Mucosa of descending colon (tissue), 3 donors: ENCODE measurements at regions not wholly inside any gene's neighbourhood (a gene's known extent, or its start where the extent isn't known, plus 50 kb on each side); places are given as distances from the start of the nearest gene placed in this dataset.

Source experiments
- ATAC-seq: fragments of 200-7000 bp; cut with Tn5 transposase; one replicate; pipeline ENCODE4 v1.9.1; 2020; ENCODE audit warnings: mild to moderate bottlenecking, moderate library complexity
- DNase-seq, 3 donors: peaks; one replicate each; pipeline ENCODE4 v3.0.0-alpha.2; 2020
- H3K36me3 ChIP-seq: fragments of 200-600 bp; one replicate; pipeline ENCODE4 v1.8.0; 2021; ENCODE audit warnings: low read depth, mild to moderate bottlenecking
- H3K4me1 ChIP-seq: fragments of 200-600 bp; one replicate; pipeline ENCODE4 v1.8.0; 2021; ENCODE audit warnings: low read depth, mild to moderate bottlenecking
- H3K4me3 ChIP-seq: fragments of 200-600 bp; one replicate; pipeline ENCODE4 v1.8.0; 2021; ENCODE audit warnings: mild to moderate bottlenecking
- H3K9me3 ChIP-seq: fragments of 200-600 bp; one replicate; pipeline ENCODE4 v1.8.0; 2021; ENCODE audit warnings: mild to moderate bottlenecking
- CTCF ChIP-seq: fragments of 200-600 bp; IDR thresholded peaks from one replicate; pipeline ENCODE4 v1.8.0; 2022; ENCODE audit warnings: antibody characterized with exemption, mild to moderate bottlenecking
- intact Hi-C, 2 donors: fragments of 100-400 bp; cut with DNase I in 1 of 2; cut with micrococcal nuclease in 1 of 2; formaldehyde crosslinking; loops; one replicate each; pipeline versions ENCODE4 v1.11.0 to v1.11.1; 2022; cut with DNase I, micrococcal nuclease
- donor health status: DM: no; HTN: no; CAD: no; lungs with moderate emphysema.
- donor health status: DM: no; HTN: no; CAD: no.
- donor health status: DM: no; HTN: yes; CAD: no.

GRCh38 chr14:26382901-26383685 lies 214.7 kb downstream of the NOVA1 start:
- ATAC-seq: no peak

GRCh38 chr14:26381405-26381804 lies 216.4 kb downstream of the NOVA1 start:
- Histone ChIP-seq H3K36me3 (no peaks in the 10 kb centered on the region), H3K4me1 (no peaks in the 10 kb centered on the region), H3K9me3 (no peaks in the 10 kb centered on the region), H3K4me3 (no peak overlapping the region)
- peak; percentile 73 for ATAC-seq
- no peak for TF ChIP-seq CTCF
- no peak for DNase-seq
- intact Hi-C loops: no loop called here

More at GRCh38 chr14:26382901-26383685, 214.7 kb downstream of the NOVA1 start:
- intact Hi-C loops: no loop called here
- DNase-seq: no peak
- no peaks in the 10 kb centered on the region for H3K36me3 ChIP-seq
- no peak for TF ChIP-seq CTCF
- H3K4me3 ChIP-seq: no peak overlapping the region
- H3K4me1 ChIP-seq: no peaks in the 10 kb centered on the region
- H3K9me3 ChIP-seq: no peaks in the 10 kb centered on the region

- no peaks in the 10 kb centered on the region for H3K9me3 ChIP-seq
- TF ChIP-seq CTCF: no peak
- ATAC-seq (no peak), DNase-seq (no peak)
- H3K36me3 ChIP-seq: no peaks in the 10 kb centered on the region
- H3K4me1 ChIP-seq: no peaks in the 10 kb centered on the region
- intact Hi-C loops: no loop called here
- H3K4me3 ChIP-seq: no peak overlapping the region
Measured at GRCh38 chr14:26380637-26381036, 217.2 kb downstream of the NOVA1 start.

- Histone ChIP-seq H3K36me3 (no peaks in the 10 kb centered on the region), H3K9me3 (no peaks in the 10 kb centered on the region), H3K4me1 (no peaks in the 10 kb centered on the region), H3K4me3 (no peak overlapping the region)
- intact Hi-C loops: no loop called here
- no peak for DNase-seq
- TF ChIP-seq CTCF: no peak
- ATAC-seq: no peak
Measured at GRCh38 chr14:26379951-26380350, 217.9 kb downstream of the NOVA1 start.

- Histone ChIP-seq H3K4me1 (no peaks in the 10 kb centered on the region), H3K4me3 (no peak overlapping the region), H3K9me3 (no peaks in the 10 kb centered on the region), H3K36me3 (no peaks in the 10 kb centered on the region)
- peak; percentile 30 for ATAC-seq
- no peak for TF ChIP-seq CTCF
- no peak for DNase-seq
- intact Hi-C loops: no loop called here
Measured at GRCh38 chr14:26377150-26377549, 220.7 kb downstream of the NOVA1 start.
